HG03432 (cell line): ENCODE measurements at regions not wholly inside any gene's neighbourhood (a gene's known extent, or its start where the extent isn't known, plus 50 kb on each side); places are given as distances from the start of the nearest gene placed in this dataset.

Experiments
- ATAC-seq: cut with Tn5 transposase; IDR thresholded peaks from one replicate; pipeline ENCODE4 v1.9.1; 2021; ENCODE audit warnings: mild to moderate bottlenecking, moderate library complexity; ENCODE audit not compliant: unreplicated experiment

DNA sequence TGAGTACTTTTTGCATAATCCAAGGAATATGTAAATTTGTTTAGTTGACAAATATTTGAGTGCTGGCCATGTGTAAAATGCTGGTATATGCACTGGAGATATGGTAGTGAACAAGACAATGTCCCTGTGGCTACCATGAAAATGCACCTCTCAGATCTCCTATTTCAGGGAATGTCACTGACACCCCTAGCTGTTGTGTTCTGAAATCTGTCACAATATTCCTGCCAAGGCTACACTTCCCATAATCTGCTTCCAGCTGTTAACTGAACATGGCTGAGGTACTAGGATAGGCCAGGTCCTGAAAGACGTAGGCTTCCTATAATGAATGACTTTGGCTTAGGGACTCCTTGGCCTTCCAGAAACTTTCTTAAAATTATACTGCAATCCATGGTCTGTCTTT lies 197.8 kb downstream of the ZNF648 start:
- no peak for ATAC-seq

DNA sequence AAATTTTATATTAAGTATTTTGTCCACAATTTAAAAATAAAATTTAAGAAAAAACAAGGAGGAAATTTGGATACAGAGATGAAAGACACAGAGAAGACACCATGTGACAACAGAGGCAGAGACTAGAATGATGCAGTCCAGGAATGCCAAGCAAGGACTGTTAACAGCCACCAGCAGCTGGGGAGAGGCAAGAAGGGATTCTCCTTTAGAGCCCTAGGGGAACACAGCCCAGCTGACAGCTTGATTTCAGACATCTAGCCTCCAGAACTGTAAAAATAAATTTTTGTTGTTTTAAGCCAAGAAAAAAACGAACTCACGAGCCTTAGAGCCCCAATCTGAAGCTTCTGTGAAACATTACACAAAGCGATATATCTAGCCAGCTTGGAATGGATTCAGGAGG lies 198.5 kb downstream of the ZNF648 start:
- ATAC-seq, result no peak

GRCh38 chr1:181858135-181858534 lies 203.4 kb downstream of the ZNF648 start:
- no peak for ATAC-seq
